WERI-Rb-1 (cell line): ENCODE measurements at regions not wholly inside any gene's neighbourhood (a gene's known extent, or its start where the extent isn't known, plus 50 kb on each side); places are given as distances from the start of the nearest gene placed in this dataset.
"Not testable (repeated sequence)": the region's sequence is repeated elsewhere in the genome, so short reads cannot be mapped to it uniquely, and the experiment has no call there.

ENCODE experiments used
- DNase-seq: peaks from one replicate; pipeline ENCODE4 v3.0.0-alpha.2; 2020
- H3K27ac ChIP-seq: fragments of 250-450 bp; sonication (Bioruptor Pico); 2 replicates; pipeline ENCODE4 v1.5.1; 2020; ENCODE audit warnings: mild to moderate bottlenecking, moderate library complexity
- H3K27me3 ChIP-seq: fragments of 250-450 bp; sonication (Bioruptor Pico); 2 replicates; pipeline ENCODE4 v1.5.1; 2021; ENCODE audit warnings: mild to moderate bottlenecking, low read depth, moderate library complexity; ENCODE audit not compliant: insufficient read depth, severe bottlenecking
- H3K36me3 ChIP-seq: fragments of 250-450 bp; sonication (Bioruptor Pico); 2 replicates; pipeline ENCODE4 v1.5.1; 2020; ENCODE audit warnings: mild to moderate bottlenecking, moderate library complexity
- H3K4me3 ChIP-seq: 2 replicates; pipeline ENCODE4 v1.5.1; 2011; ENCODE audit warnings: low read depth, mild to moderate bottlenecking, control low read depth, low read length
- H3K9me3 ChIP-seq: fragments of 250-450 bp; sonication (Bioruptor Pico); 2 replicates; pipeline ENCODE4 v1.5.1; 2021; ENCODE audit warnings: mild to moderate bottlenecking, moderate library complexity; ENCODE audit not compliant: severe bottlenecking
- CTCF ChIP-seq: IDR thresholded peaks from 2 replicates; pipeline ENCODE4 v1.5.1; 2011; ENCODE audit warnings: low read depth, mild to moderate bottlenecking, control low read depth, inconsistent platforms, low read length

- no peak overlapping the region for H3K27ac ChIP-seq
- H3K27me3 ChIP-seq, result peaks cover 2% of the 10 kb centered on the region
- no peak overlapping the region for H3K4me3 ChIP-seq
- no peak for DNase-seq
- TF ChIP-seq CTCF, result no peak
- no peaks in the 10 kb centered on the region for H3K36me3 ChIP-seq
- H3K9me3 ChIP-seq, result no peaks in the 10 kb centered on the region
Observed at GRCh38 chr6:152811785-152812184, 61.2 kb downstream of the VIP start.

GRCh38 chr6:152815230-152815872, 64.8 kb downstream of the VIP start:
- no peak overlapping the region for H3K4me3 ChIP-seq
- no peak overlapping the region for H3K27ac ChIP-seq
- H3K9me3 ChIP-seq, result no peaks in the 10 kb centered on the region
- TF ChIP-seq CTCF, result no peak
- no peak for DNase-seq
- peaks cover 6% of the 10 kb centered on the region for H3K27me3 ChIP-seq
- no peaks in the 10 kb centered on the region for H3K36me3 ChIP-seq

- no peak for TF ChIP-seq CTCF
Observed at GRCh38 chr6:152816055-152816454, 65.5 kb downstream of the VIP start.

GRCh38 chr6:152821525-152821924, 70.9 kb downstream of the VIP start:
- peaks cover 4% of the 10 kb centered on the region for H3K27me3 ChIP-seq
- DNase-seq, result no peak
- no peaks in the 10 kb centered on the region for H3K36me3 ChIP-seq
- no peak overlapping the region for H3K27ac ChIP-seq
- no peaks in the 10 kb centered on the region for H3K9me3 ChIP-seq
- TF ChIP-seq CTCF, result no peak
- no peak overlapping the region for H3K4me3 ChIP-seq

More at GRCh38 chr6:152816055-152816454, 65.5 kb downstream of the VIP start:
- Histone ChIP-seq H3K27me3 (peaks cover 6% of the 10 kb centered on the region), H3K27ac (no peak overlapping the region), H3K4me3 (no peak overlapping the region), H3K36me3 (no peaks in the 10 kb centered on the region), H3K9me3 (no peaks in the 10 kb centered on the region)
- DNase-seq, result no peak

- no peak for TF ChIP-seq CTCF
Observed at GRCh38 chr6:152824666-152825065, 74.1 kb downstream of the VIP start.

GRCh38 chr6:152828431-152828830, 77.8 kb downstream of the VIP start:
- Histone ChIP-seq H3K4me3 (no peak overlapping the region), H3K36me3 (no peaks in the 10 kb centered on the region), H3K27ac (no peak overlapping the region), H3K9me3 (no peaks in the 10 kb centered on the region), H3K27me3 (no peaks in the 10 kb centered on the region)
- TF ChIP-seq CTCF, result no peak
- no peak for DNase-seq

More at GRCh38 chr6:152824666-152825065, 74.1 kb downstream of the VIP start:
- H3K27ac ChIP-seq, result no peak overlapping the region
- no peaks in the 10 kb centered on the region for H3K9me3 ChIP-seq
- H3K4me3 ChIP-seq, result no peak overlapping the region
- no peaks in the 10 kb centered on the region for H3K36me3 ChIP-seq
- H3K27me3 ChIP-seq, result no peaks in the 10 kb centered on the region
- no peak for DNase-seq

- H3K27me3 ChIP-seq, H3K4me3 ChIP-seq, DNase-seq, H3K27ac ChIP-seq, H3K9me3 ChIP-seq, H3K36me3 ChIP-seq: not testable (repeated sequence)
Observed at GRCh38 chr6:152834366-152834765, 83.8 kb downstream of the VIP start.
